BLaER1 (cell line): ENCODE measurements at regions not wholly inside any gene's neighbourhood (a gene's known extent, or its start where the extent isn't known, plus 50 kb on each side); places are given as distances from the start of the nearest gene placed in this dataset.

Experiments
- H3K27ac ChIP-seq: shearing (Covaris generic); formaldehyde crosslinking; 2 replicates; pipeline ENCODE4 v1.8.1; 2022
- H3K27me3 ChIP-seq: shearing (Covaris generic); formaldehyde crosslinking; 2 replicates; pipeline ENCODE4 v1.8.1; 2022
- H3K36me3 ChIP-seq: shearing (Covaris generic); formaldehyde crosslinking; 2 replicates; pipeline ENCODE4 v1.8.1; 2022
- H3K4me1 ChIP-seq: shearing (Covaris generic); formaldehyde crosslinking; 2 replicates; pipeline ENCODE4 v1.8.1; 2022
- H3K4me2 ChIP-seq: shearing (Covaris generic); formaldehyde crosslinking; 2 replicates; pipeline ENCODE4 v1.8.1; 2022
- H3K4me3 ChIP-seq: shearing (Covaris generic); formaldehyde crosslinking; 2 replicates; pipeline ENCODE4 v1.8.1; 2022
- H3K9ac ChIP-seq: shearing (Covaris generic); formaldehyde crosslinking; 2 replicates; pipeline ENCODE4 v1.8.1; 2022
- H3K9me3 ChIP-seq: shearing (Covaris generic); formaldehyde crosslinking; 2 replicates; pipeline ENCODE4 v1.8.1; 2022
- H4K20me1 ChIP-seq: shearing (Covaris generic); formaldehyde crosslinking; 2 replicates; pipeline ENCODE4 v1.8.1; 2022
- Cebpa-rat ChIP-seq: shearing (Covaris generic); IDR thresholded peaks from 2 replicates; pipeline ENCODE4 v1.8.1; 2022

- Histone ChIP-seq H3K4me1 (no peaks in the 10 kb centered on the region), H3K9ac (no peak overlapping the region), H3K9me3 (peaks cover 49% of the 10 kb centered on the region), H3K27me3 (no peaks in the 10 kb centered on the region), H3K27ac (no peak overlapping the region), H3K4me3 (no peak overlapping the region), H4K20me1 (no peaks in the 10 kb centered on the region), H3K4me2 (no peak overlapping the region), H3K36me3 (no peaks in the 10 kb centered on the region)
- TF ChIP-seq Cebpa-rat: no peak
Measured at GRCh38 chr1:203954293-203954692, 92.9 kb downstream of the SNRPE start.

- Histone ChIP-seq H3K9ac (no peak overlapping the region), H3K4me2 (no peak overlapping the region; the same call in 1 of the 2 replicates), H3K9me3 (peaks cover 49% of the 10 kb centered on the region), H3K36me3 (no peaks in the 10 kb centered on the region), H3K4me3 (no peak overlapping the region), H3K27ac (no peak overlapping the region), H3K27me3 (no peaks in the 10 kb centered on the region), H3K4me1 (no peaks in the 10 kb centered on the region), H4K20me1 (no peaks in the 10 kb centered on the region)
- no peak for TF ChIP-seq Cebpa-rat
Measured at GRCh38 chr1:203954788-203955552, 93.6 kb downstream of the SNRPE start.

DNA sequence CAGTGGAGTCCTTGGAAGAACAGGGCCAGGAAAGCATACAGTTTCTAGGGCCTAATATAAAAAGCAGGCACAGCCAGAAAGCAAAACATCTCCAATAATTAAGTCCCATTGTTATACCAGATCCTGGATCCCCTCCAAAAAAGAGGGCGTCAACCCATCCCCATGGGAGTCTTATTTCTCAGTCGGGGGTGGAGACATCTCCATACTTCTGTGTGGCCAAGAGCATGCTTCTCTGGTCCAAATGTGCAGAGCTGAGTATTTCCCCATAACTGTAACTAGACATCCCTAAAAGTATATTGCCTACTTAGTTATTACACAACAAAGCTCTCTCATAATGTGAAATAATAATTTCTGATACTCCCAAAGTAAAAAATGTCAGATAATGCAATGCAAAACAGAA, 104.2 kb upstream of the SOX13 start:
- no peak overlapping the region for H3K4me3 ChIP-seq
- no peak overlapping the region for H3K4me2 ChIP-seq
- H3K36me3 ChIP-seq: no peaks in the 10 kb centered on the region
- no peak for TF ChIP-seq Cebpa-rat
- H3K9me3 ChIP-seq: peaks cover 80% of the 10 kb centered on the region
- no peaks in the 10 kb centered on the region for H4K20me1 ChIP-seq
- no peaks in the 10 kb centered on the region for H3K4me1 ChIP-seq
- no peaks in the 10 kb centered on the region for H3K27me3 ChIP-seq
- H3K9ac ChIP-seq: no peak overlapping the region
- H3K27ac ChIP-seq: no peak overlapping the region

DNA sequence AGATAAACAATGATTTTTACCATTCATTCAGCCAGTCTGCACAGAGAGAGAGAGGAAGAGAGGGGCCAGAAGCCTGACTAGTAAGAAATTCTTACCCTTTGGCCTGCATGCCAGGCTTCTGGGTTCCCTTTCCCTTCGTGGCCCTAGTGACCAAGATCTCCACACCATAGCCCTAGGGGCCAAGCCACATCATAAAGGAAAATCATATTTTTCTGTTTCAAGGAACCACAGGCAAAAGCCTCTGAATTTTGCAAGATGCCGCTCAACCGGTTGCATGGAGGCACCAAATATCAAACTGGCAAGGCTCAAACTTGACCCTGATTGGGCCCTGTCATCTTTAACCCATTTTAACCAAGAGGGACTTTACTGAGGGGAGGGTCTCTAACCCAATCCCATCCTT, 103.1 kb upstream of the SOX13 start:
- H3K36me3 ChIP-seq: no peaks in the 10 kb centered on the region
- no peaks in the 10 kb centered on the region for H3K27me3 ChIP-seq
- H3K27ac ChIP-seq: no peak overlapping the region
- TF ChIP-seq Cebpa-rat: no peak
- no peaks in the 10 kb centered on the region for H4K20me1 ChIP-seq
- H3K4me3 ChIP-seq: no peak overlapping the region
- peaks cover 78% of the 10 kb centered on the region for H3K9me3 ChIP-seq
- H3K4me2 ChIP-seq: no peak overlapping the region
- no peaks in the 10 kb centered on the region for H3K4me1 ChIP-seq
- H3K9ac ChIP-seq: no peak overlapping the region

GRCh38 chr1:203985044-203985443, 87.9 kb upstream of the SOX13 start:
- Histone ChIP-seq H3K4me2 (no peak overlapping the region), H4K20me1 (no peaks in the 10 kb centered on the region), H3K9ac (no peak overlapping the region), H3K27me3 (no peaks in the 10 kb centered on the region), H3K4me3 (no peak overlapping the region), H3K27ac (no peak overlapping the region), H3K9me3 (no peaks in the 10 kb centered on the region), H3K4me1 (no peaks in the 10 kb centered on the region), H3K36me3 (no peaks in the 10 kb centered on the region)
- TF ChIP-seq Cebpa-rat: no peak

- no peaks in the 10 kb centered on the region for H4K20me1 ChIP-seq
- H3K4me2 ChIP-seq: no peak overlapping the region
- no peaks in the 10 kb centered on the region for H3K9me3 ChIP-seq
- H3K27me3 ChIP-seq: no peaks in the 10 kb centered on the region
- no peaks in the 10 kb centered on the region for H3K36me3 ChIP-seq
- no peak for TF ChIP-seq Cebpa-rat
- H3K4me1 ChIP-seq: no peaks in the 10 kb centered on the region
- no peak overlapping the region for H3K9ac ChIP-seq
- no peak overlapping the region for H3K4me3 ChIP-seq
- H3K27ac ChIP-seq: no peak overlapping the region
Measured at GRCh38 chr1:203985676-203986075, 87.2 kb upstream of the SOX13 start.

- no peaks in the 10 kb centered on the region for H3K27me3 ChIP-seq
- no peaks in the 10 kb centered on the region for H3K36me3 ChIP-seq
- H4K20me1 ChIP-seq: no peaks in the 10 kb centered on the region
- TF ChIP-seq Cebpa-rat: no peak
- no peak overlapping the region for H3K4me2 ChIP-seq
- no peak overlapping the region for H3K27ac ChIP-seq
- H3K9me3 ChIP-seq: no peaks in the 10 kb centered on the region
- no peak overlapping the region for H3K4me3 ChIP-seq
- no peaks in the 10 kb centered on the region for H3K4me1 ChIP-seq
- no peak overlapping the region for H3K9ac ChIP-seq
Measured at GRCh38 chr1:203986887-203987461, 85.9 kb upstream of the SOX13 start.

GRCh38 chr1:203990118-203990517, 82.8 kb upstream of the SOX13 start:
- H4K20me1 ChIP-seq: no peaks in the 10 kb centered on the region
- no peak overlapping the region for H3K9ac ChIP-seq
- H3K4me3 ChIP-seq: no peak overlapping the region
- TF ChIP-seq Cebpa-rat: no peak
- no peaks in the 10 kb centered on the region for H3K36me3 ChIP-seq
- H3K9me3 ChIP-seq: no peaks in the 10 kb centered on the region
- no peak overlapping the region for H3K27ac ChIP-seq
- no peaks in the 10 kb centered on the region for H3K27me3 ChIP-seq
- no peaks in the 10 kb centered on the region for H3K4me1 ChIP-seq
- H3K4me2 ChIP-seq: no peak overlapping the region

DNA sequence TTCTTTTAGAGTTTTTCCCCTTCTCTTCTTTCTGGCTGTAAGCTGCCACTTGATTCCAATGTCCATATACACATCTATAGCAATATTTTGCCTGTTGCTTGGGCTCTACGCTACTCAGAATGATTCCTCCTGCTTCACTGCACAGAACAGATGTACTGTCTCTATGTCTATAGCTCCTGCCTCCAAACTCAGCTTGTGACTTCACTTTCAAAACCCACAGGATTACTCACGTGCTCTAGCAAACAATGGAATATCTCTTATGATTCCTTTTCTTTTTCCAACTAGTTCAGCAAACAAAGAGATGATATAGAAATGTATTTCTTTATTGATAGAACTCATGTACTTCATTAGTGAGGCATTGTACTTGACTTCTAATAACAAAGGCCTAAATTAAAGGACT, 80.5 kb upstream of the SOX13 start:
- Histone ChIP-seq H3K36me3 (no peaks in the 10 kb centered on the region), H3K9me3 (no peaks in the 10 kb centered on the region), H3K9ac (no peak overlapping the region), H4K20me1 (no peaks in the 10 kb centered on the region), H3K27me3 (no peaks in the 10 kb centered on the region), H3K4me2 (no peak overlapping the region), H3K27ac (no peak overlapping the region), H3K4me1 (no peaks in the 10 kb centered on the region), H3K4me3 (no peak overlapping the region)
- no peak for TF ChIP-seq Cebpa-rat

GRCh38 chr1:203993256-203993655, 79.7 kb upstream of the SOX13 start:
- Histone ChIP-seq H3K27me3 (no peaks in the 10 kb centered on the region), H3K4me2 (no peak overlapping the region), H3K27ac (no peak overlapping the region), H4K20me1 (no peaks in the 10 kb centered on the region), H3K9ac (no peak overlapping the region), H3K4me3 (no peak overlapping the region), H3K4me1 (no peaks in the 10 kb centered on the region), H3K36me3 (no peaks in the 10 kb centered on the region), H3K9me3 (no peaks in the 10 kb centered on the region)
- TF ChIP-seq Cebpa-rat: no peak
